ENCODE measurements at regions not wholly inside any gene's neighbourhood (a gene's known extent, or its start where the extent isn't known, plus 50 kb on each side); places are given as distances from the start of the nearest gene placed in this dataset.

- H3K27ac Mint-ChIP-seq: no peak overlapping the region
- Histone ChIP-seq H3K27me3 (ENCODE audit: control insufficient read depth, insufficient read depth, low read length) (no peaks in the 10 kb centered on the region), H3K9me3 (ENCODE audit: control insufficient read depth, insufficient read depth, low read length) (no peaks in the 10 kb centered on the region), H3K36me3 (ENCODE audit: control insufficient read depth, insufficient read depth, low read length) (no peaks in the 10 kb centered on the region), H3K27ac (ENCODE audit: low read length) (no peak overlapping the region), H3K4me1 (ENCODE audit: control insufficient read depth, insufficient read depth, low read length) (no peaks in the 10 kb centered on the region), H3K4me3 (ENCODE audit: low read length) (no peak overlapping the region)
- WGBS (ENCODE audit: insufficient coverage): 77% methylated on average over 6 of the region's 12 CpGs
- no peaks in the 10 kb centered on the region for H3K9me3 Mint-ChIP-seq
- peaks cover 11 to 33% of the 10 kb centered on the region in 2 donors for H3K27me3 Mint-ChIP-seq (ENCODE audit: low read depth in 2 of 2)
- peak; percentile 37 for TF ChIP-seq CTCF (IDR thresholded peaks at IDR 0.05)
- no peak overlapping the region for H3K4me3 Mint-ChIP-seq
- no peaks in the 10 kb centered on the region for H3K36me3 Mint-ChIP-seq
- ATAC-seq: peak in 1 of 3 donors; percentile 52
- H3K4me1 Mint-ChIP-seq: no peaks in the 10 kb centered on the region
- DNase-seq: peak in 1 of 2 donors; percentile 41
- intact Hi-C loops (cut with micrococcal nuclease): no loop called here
These were observed 80.2 kb upstream of the GREM2 start for GRCh38 chr1:240691909-240692705.

GRCh38 chr1:240691501-240691900, 79.5 kb upstream of the GREM2 start:
- Histone ChIP-seq H3K9me3 (ENCODE audit: control insufficient read depth, insufficient read depth, low read length) (no peaks in the 10 kb centered on the region), H3K36me3 (ENCODE audit: control insufficient read depth, insufficient read depth, low read length) (no peaks in the 10 kb centered on the region), H3K27ac (ENCODE audit: low read length) (no peak overlapping the region), H3K4me3 (ENCODE audit: low read length) (no peak overlapping the region), H3K27me3 (ENCODE audit: control insufficient read depth, insufficient read depth, low read length) (no peaks in the 10 kb centered on the region), H3K4me1 (ENCODE audit: control insufficient read depth, insufficient read depth, low read length) (no peaks in the 10 kb centered on the region)
- H3K36me3 Mint-ChIP-seq: no peaks in the 10 kb centered on the region
- ATAC-seq (no peak), DNase-seq (no peak)
- WGBS (ENCODE audit: insufficient coverage): 84% methylated on average over 5 of the region's 5 CpGs
- intact Hi-C loops (cut with micrococcal nuclease): no loop called here
- no peaks in the 10 kb centered on the region for H3K4me1 Mint-ChIP-seq
- H3K27me3 Mint-ChIP-seq (ENCODE audit: low read depth in 2 of 2): peaks cover 11 to 33% of the 10 kb centered on the region in 2 donors
- H3K27ac Mint-ChIP-seq: no peak overlapping the region
- no peak for TF ChIP-seq CTCF (IDR thresholded peaks at IDR 0.05)
- H3K9me3 Mint-ChIP-seq: no peaks in the 10 kb centered on the region
- H3K4me3 Mint-ChIP-seq: no peak overlapping the region

GRCh38 chr1:240687820-240688219, 75.9 kb upstream of the GREM2 start:
- H3K9me3 Mint-ChIP-seq: no peaks in the 10 kb centered on the region
- ATAC-seq (no peak), DNase-seq (peak in 1 of 2 donors; percentile 27)
- no peak overlapping the region for H3K27ac Mint-ChIP-seq
- no peaks in the 10 kb centered on the region for H3K36me3 ChIP-seq (ENCODE audit: control insufficient read depth, insufficient read depth, low read length)
- H3K9me3 ChIP-seq (ENCODE audit: control insufficient read depth, insufficient read depth, low read length): no peaks in the 10 kb centered on the region
- intact Hi-C loops (cut with micrococcal nuclease): no loop called here
- H3K27ac ChIP-seq (ENCODE audit: low read length): no peak overlapping the region
- H3K36me3 Mint-ChIP-seq: no peaks in the 10 kb centered on the region
- no peak for TF ChIP-seq CTCF (IDR thresholded peaks at IDR 0.05)
- no peaks in the 10 kb centered on the region for H3K4me1 ChIP-seq (ENCODE audit: control insufficient read depth, insufficient read depth, low read length)
- H3K4me1 Mint-ChIP-seq: no peaks in the 10 kb centered on the region
- H3K4me3 Mint-ChIP-seq: no peak overlapping the region
- no peak overlapping the region for H3K4me3 ChIP-seq (ENCODE audit: low read length)
- H3K27me3 ChIP-seq (ENCODE audit: control insufficient read depth, insufficient read depth, low read length): no peaks in the 10 kb centered on the region
- H3K27me3 Mint-ChIP-seq (ENCODE audit: low read depth in 2 of 2): peaks cover 2 to 16% of the 10 kb centered on the region in 2 donors
- WGBS (ENCODE audit: insufficient coverage): 28% methylated on average over 4 of the region's 4 CpGs

GRCh38 chr1:240683576-240683975, 71.6 kb upstream of the GREM2 start:
- Histone ChIP-seq H3K27ac (ENCODE audit: low read length) (no peak overlapping the region), H3K27me3 (ENCODE audit: control insufficient read depth, insufficient read depth, low read length) (no peaks in the 10 kb centered on the region), H3K36me3 (ENCODE audit: control insufficient read depth, insufficient read depth, low read length) (no peaks in the 10 kb centered on the region), H3K4me1 (ENCODE audit: control insufficient read depth, insufficient read depth, low read length) (no peaks in the 10 kb centered on the region), H3K4me3 (ENCODE audit: low read length) (no peak overlapping the region), H3K9me3 (ENCODE audit: control insufficient read depth, insufficient read depth, low read length) (no peaks in the 10 kb centered on the region)
- no peak overlapping the region for H3K27ac Mint-ChIP-seq
- DNase-seq: no peak
- no peaks in the 10 kb centered on the region for H3K4me1 Mint-ChIP-seq
- TF ChIP-seq CTCF (IDR thresholded peaks at IDR 0.05): no peak
- WGBS (ENCODE audit: insufficient coverage): 94% methylated on average over 8 of the region's 9 CpGs
- H3K27me3 Mint-ChIP-seq (ENCODE audit: low read depth in 2 of 2): peaks cover 4 to 16% of the 10 kb centered on the region in 2 donors
- no peaks in the 10 kb centered on the region for H3K36me3 Mint-ChIP-seq
- intact Hi-C loops (cut with micrococcal nuclease): no loop called here
- ATAC-seq: no peak
- H3K4me3 Mint-ChIP-seq: no peak overlapping the region
- no peaks in the 10 kb centered on the region for H3K9me3 Mint-ChIP-seq

Data from natural killer cell (primary cell).